ENCODE measurements at regions not wholly inside any gene's neighbourhood (a gene's known extent, or its start where the extent isn't known, plus 50 kb on each side); places are given as distances from the start of the nearest gene placed in this dataset.
"Not testable (repeated sequence)": the region's sequence is repeated elsewhere in the genome, so short reads cannot be mapped to it uniquely, and the experiment has no call there.

GRCh38 chr5:117203584-117203983 is 629.0 kb upstream of the SEMA6A start:
- no peak for DNase-seq (ENCODE audit: low read depth in 2 of 2, low spot score in 1 of 2)

- DNase-seq (ENCODE audit: low read depth in 2 of 2, low spot score in 1 of 2): no peak
These were observed 626.4 kb upstream of the SEMA6A start for GRCh38 chr5:117201001-117201400.

GRCh38 chr5:117195076-117195475 is 620.5 kb upstream of the SEMA6A start:
- no peak for DNase-seq (ENCODE audit: low read depth in 2 of 2, low spot score in 1 of 2)

GRCh38 chr5:117191251-117191650 is 616.6 kb upstream of the SEMA6A start:
- no peak for DNase-seq (ENCODE audit: low read depth in 2 of 2, low spot score in 1 of 2)

GRCh38 chr5:117189784-117190183 is 615.2 kb upstream of the SEMA6A start:
- no peak for DNase-seq (ENCODE audit: low read depth in 2 of 2, low spot score in 1 of 2)

GRCh38 chr5:117188211-117188610 is 613.6 kb upstream of the SEMA6A start:
- DNase-seq (ENCODE audit: low read depth in 2 of 2, low spot score in 1 of 2): no peak

GRCh38 chr5:117186751-117187150 is 612.1 kb upstream of the SEMA6A start:
- DNase-seq (ENCODE audit: low read depth in 2 of 2, low spot score in 1 of 2): no peak

- no peak for DNase-seq (ENCODE audit: low read depth in 2 of 2, low spot score in 1 of 2)
These were observed 608.7 kb upstream of the SEMA6A start for GRCh38 chr5:117183326-117183725.

- DNase-seq (ENCODE audit: low read depth in 2 of 2, low spot score in 1 of 2): no peak
These were observed 607.5 kb upstream of the SEMA6A start for GRCh38 chr5:117182104-117182503.

GRCh38 chr5:117177302-117177701 is 602.7 kb upstream of the SEMA6A start:
- DNase-seq (ENCODE audit: low read depth in 2 of 2, low spot score in 1 of 2): no peak

GRCh38 chr5:117165068-117165467 is 590.4 kb upstream of the SEMA6A start:
- no peak for DNase-seq (ENCODE audit: low read depth in 2 of 2, low spot score in 1 of 2)

GRCh38 chr5:117161718-117162335 is 587.2 kb upstream of the SEMA6A start:
- DNase-seq (ENCODE audit: low read depth in 2 of 2, low spot score in 1 of 2): no peak

GRCh38 chr5:117160391-117160790 is 585.8 kb upstream of the SEMA6A start:
- no peak for DNase-seq (ENCODE audit: low read depth in 2 of 2, low spot score in 1 of 2)

GRCh38 chr5:117149312-117149711 is 574.7 kb upstream of the SEMA6A start:
- no peak for DNase-seq (ENCODE audit: low read depth in 2 of 2, low spot score in 1 of 2)

- DNase-seq (ENCODE audit: low read depth in 2 of 2, low spot score in 1 of 2): no peak
These were observed 569.5 kb upstream of the SEMA6A start for GRCh38 chr5:117144086-117144485.

GRCh38 chr5:117143406-117143805 is 568.8 kb upstream of the SEMA6A start:
- DNase-seq (ENCODE audit: low read depth in 2 of 2, low spot score in 1 of 2): no peak

GRCh38 chr5:117138523-117138922 is 563.9 kb upstream of the SEMA6A start:
- DNase-seq (ENCODE audit: low read depth in 2 of 2, low spot score in 1 of 2): no peak

- no peak for DNase-seq (ENCODE audit: low read depth in 2 of 2, low spot score in 1 of 2)
These were observed 561.2 kb upstream of the SEMA6A start for GRCh38 chr5:117135851-117136250.

GRCh38 chr5:117133198-117133597 is 558.6 kb upstream of the SEMA6A start:
- DNase-seq (ENCODE audit: low read depth in 2 of 2, low spot score in 1 of 2): no peak

GRCh38 chr5:117131876-117132275 is 557.3 kb upstream of the SEMA6A start:
- DNase-seq (ENCODE audit: low read depth in 2 of 2, low spot score in 1 of 2): no peak

GRCh38 chr5:117131048-117131679 is 556.5 kb upstream of the SEMA6A start:
- DNase-seq (ENCODE audit: low read depth in 2 of 2, low spot score in 1 of 2): no peak

GRCh38 chr5:117118499-117118898 is 543.9 kb upstream of the SEMA6A start:
- DNase-seq (ENCODE audit: low read depth in 2 of 2, low spot score in 1 of 2): no peak

GRCh38 chr5:117117314-117117713 is 542.7 kb upstream of the SEMA6A start:
- not testable (repeated sequence) for DNase-seq (ENCODE audit: low read depth in 2 of 2, low spot score in 1 of 2)
